ENCODE measurements at regions not wholly inside any gene's neighbourhood (a gene's known extent, or its start where the extent isn't known, plus 50 kb on each side); places are given as distances from the start of the nearest gene placed in this dataset.
"Not testable (repeated sequence)": the region's sequence is repeated elsewhere in the genome, so short reads cannot be mapped to it uniquely, and the experiment has no call there.

- WGBS: 92% methylated on average over 1 of the region's 1 CpG
- H3K36me3 ChIP-seq (ENCODE audit: control insufficient read depth in 4 of 4, insufficient read depth in 3 of 4, low read depth in 1 of 4, low read length in 3 of 4): no peaks in the 10 kb centered on the region
- no peak for DNase-seq (ENCODE audit: low spot score)
- TF ChIP-seq EGR1 (IDR thresholded peaks at IDR 0.05; ENCODE audit: low read depth in 2 of 2) (no peak), JUND (IDR thresholded peaks at IDR 0.05) (no peak), HNF4G (IDR thresholded peaks at IDR 0.05) (no peak), FOXA2 (IDR thresholded peaks at IDR 0.05) (no peak), SP1 (IDR thresholded peaks at IDR 0.05) (no peak), NR2F2 (IDR thresholded peaks at IDR 0.05) (no peak), CTCF (IDR thresholded peaks at IDR 0.05; ENCODE audit: low read depth, low read length, missing input control) (no peak), GABPA (IDR thresholded peaks at IDR 0.05 in 1 of 2, conservative IDR thresholded peaks at IDR 0.05 in 1 of 2) (no peak), ZBTB33 (IDR thresholded peaks at IDR 0.05) (no peak), TAF1 (conservative IDR thresholded peaks at IDR 0.05) (no peak), RXRA (IDR thresholded peaks at IDR 0.05) (no peak), MAX (IDR thresholded peaks at IDR 0.05) (no peak), YY1 (IDR thresholded peaks at IDR 0.05) (no peak)
- TF ChIP-seq, protein P1, sequence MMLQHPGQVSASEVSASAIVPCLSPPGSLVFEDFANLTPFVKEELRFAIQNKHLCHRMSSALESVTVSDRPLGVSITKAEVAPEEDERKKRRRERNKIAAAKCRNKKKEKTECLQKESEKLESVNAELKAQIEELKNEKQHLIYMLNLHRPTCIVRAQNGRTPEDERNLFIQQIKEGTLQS (IDR thresholded peaks at IDR 0.05): no peak
- peaks cover 0 to 1% (median 0%) of the 10 kb centered on the region in 4 donors for H3K9me3 ChIP-seq (ENCODE audit: control insufficient read depth in 4 of 4, low read length in 3 of 4)
- H3K9ac ChIP-seq (ENCODE audit: low read depth in 1 of 2, low read length in 2 of 2): no peak overlapping the region
- H3K4me3 ChIP-seq (ENCODE audit: low read depth in 1 of 3, low read length in 3 of 3): no peak overlapping the region
- no peaks in the 10 kb centered on the region for H3K4me1 ChIP-seq (ENCODE audit: control insufficient read depth in 4 of 4, insufficient read depth in 4 of 4, low read length in 3 of 4)
- H3K27me3 ChIP-seq (ENCODE audit: control insufficient read depth in 4 of 4, insufficient read depth in 4 of 4, low read length in 3 of 4): no peaks in the 10 kb centered on the region
- no peak overlapping the region for H3K27ac ChIP-seq (ENCODE audit: low read depth in 1 of 2, low read length in 2 of 2)
Observed at GRCh38 chr6:145567684-145568252, 167.6 kb downstream of the EPM2A start.

GRCh38 chr6:145569140-145569539 lies 166.2 kb downstream of the EPM2A start:
- H3K4me1 ChIP-seq (ENCODE audit: control insufficient read depth in 4 of 4, insufficient read depth in 4 of 4, low read length in 3 of 4): no peaks in the 10 kb centered on the region
- H3K4me3 ChIP-seq (ENCODE audit: low read depth in 1 of 3, low read length in 3 of 3): no peak overlapping the region
- no peak for DNase-seq (ENCODE audit: low spot score)
- no peak overlapping the region for H3K9ac ChIP-seq (ENCODE audit: low read depth in 1 of 2, low read length in 2 of 2)
- H3K27me3 ChIP-seq (ENCODE audit: control insufficient read depth in 4 of 4, insufficient read depth in 4 of 4, low read length in 3 of 4): no peaks in the 10 kb centered on the region
- 79% methylated on average over 3 of the region's 3 CpGs for WGBS
- H3K36me3 ChIP-seq (ENCODE audit: control insufficient read depth in 4 of 4, insufficient read depth in 3 of 4, low read depth in 1 of 4, low read length in 3 of 4): no peaks in the 10 kb centered on the region
- TF ChIP-seq ZBTB33 (IDR thresholded peaks at IDR 0.05) (no peak), HNF4A (conservative IDR thresholded peaks at IDR 0.05) (no peak), CTCF (IDR thresholded peaks at IDR 0.05; ENCODE audit: low read depth, low read length, missing input control) (no peak), FOXA2 (IDR thresholded peaks at IDR 0.05) (no peak)
- H3K27ac ChIP-seq (ENCODE audit: low read depth in 1 of 2, low read length in 2 of 2): no peak overlapping the region
- H3K9me3 ChIP-seq (ENCODE audit: control insufficient read depth in 4 of 4, low read length in 3 of 4): peaks cover 0 to 8% (median under 1%) of the 10 kb centered on the region in 4 donors

DNA sequence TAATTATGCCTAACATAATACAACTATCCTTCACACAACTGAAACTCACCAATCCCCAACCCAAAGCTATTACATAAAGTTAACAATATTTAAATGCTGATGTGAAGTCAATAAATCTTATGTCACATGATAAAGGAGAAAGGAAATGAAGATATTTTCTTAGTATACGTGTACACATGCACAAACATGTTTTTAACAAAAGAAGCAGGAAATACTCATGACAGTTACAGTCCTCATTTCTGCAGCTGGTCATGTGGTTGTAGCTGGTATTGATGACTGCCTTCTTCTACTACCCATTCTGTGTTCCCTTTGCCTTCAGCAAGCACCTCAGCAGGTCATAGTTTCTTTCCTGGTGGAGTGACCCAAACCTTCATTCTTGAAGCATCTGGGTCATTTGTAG lies 165.0 kb downstream of the EPM2A start:
- H3K27ac ChIP-seq (ENCODE audit: low read depth in 1 of 2, low read length in 2 of 2); H3K9me3 ChIP-seq (ENCODE audit: control insufficient read depth in 4 of 4, low read length in 3 of 4); H3K27me3 ChIP-seq (ENCODE audit: control insufficient read depth in 4 of 4, insufficient read depth in 4 of 4, low read length in 3 of 4); DNase-seq (ENCODE audit: low spot score); H3K4me1 ChIP-seq (ENCODE audit: control insufficient read depth in 4 of 4, insufficient read depth in 4 of 4, low read length in 3 of 4); H3K36me3 ChIP-seq (ENCODE audit: control insufficient read depth in 4 of 4, insufficient read depth in 3 of 4, low read depth in 1 of 4, low read length in 3 of 4); H3K4me3 ChIP-seq (ENCODE audit: low read depth in 1 of 3, low read length in 3 of 3); H3K9ac ChIP-seq (ENCODE audit: low read depth in 1 of 2, low read length in 2 of 2): not testable (repeated sequence)
- WGBS: 75% methylated on average over 1 of the region's 1 CpG

- peaks cover 2 to 12% (median 6%) of the 10 kb centered on the region in 4 donors for H3K9me3 ChIP-seq (ENCODE audit: control insufficient read depth in 4 of 4, low read length in 3 of 4)
- not testable (repeated sequence) for H3K27ac ChIP-seq (ENCODE audit: low read depth in 1 of 2, low read length in 2 of 2); DNase-seq (ENCODE audit: low spot score); H3K27me3 ChIP-seq (ENCODE audit: control insufficient read depth in 4 of 4, insufficient read depth in 4 of 4, low read length in 3 of 4); H3K4me1 ChIP-seq (ENCODE audit: control insufficient read depth in 4 of 4, insufficient read depth in 4 of 4, low read length in 3 of 4); H3K4me3 ChIP-seq (ENCODE audit: low read depth in 1 of 3, low read length in 3 of 3); H3K9ac ChIP-seq (ENCODE audit: low read depth in 1 of 2, low read length in 2 of 2); H3K36me3 ChIP-seq (ENCODE audit: control insufficient read depth in 4 of 4, insufficient read depth in 3 of 4, low read depth in 1 of 4, low read length in 3 of 4)
- 96% methylated on average over 1 of the region's 1 CpG for WGBS
Observed at GRCh38 chr6:145574269-145574668, 161.1 kb downstream of the EPM2A start.

All from liver (tissue), 8 donors.